Small intestine (tissue), 7 donors: ENCODE measurements at regions not wholly inside any gene's neighbourhood (a gene's known extent, or its start where the extent isn't known, plus 50 kb on each side); places are given as distances from the start of the nearest gene placed in this dataset.

Experiments used
- DNase-seq, 2 donors: peaks; one replicate each; pipeline versions ENCODE4 v3.0.0 to v3.0.0-alpha.2; 2013
- FAIRE-seq: peaks from 2 replicates; lab custom pipeline; 2012; peaks lifted over from hg19 to GRCh38; lab: Jason Lieb, UNC
- H3K27ac ChIP-seq, 3 donors: one replicate each; pipeline ENCODE4 v1.5.1; 2013; ENCODE audit warnings: low read length in 2 of 3, mild to moderate bottlenecking in 2 of 3, control low read depth in 1 of 3, inconsistent platforms in 1 of 3, low read depth in 1 of 3, moderate library complexity in 1 of 3
- H3K27me3 ChIP-seq, 3 donors: one replicate each; pipeline ENCODE4 v1.6.1; 2013; ENCODE audit warnings: low read length in 3 of 3, inconsistent platforms in 1 of 3; ENCODE audit not compliant: control insufficient read depth in 3 of 3, insufficient read depth in 3 of 3
- H3K36me3 ChIP-seq, 3 donors: one replicate each; pipeline ENCODE4 v1.6.1; 2013; ENCODE audit warnings: low read length in 3 of 3, inconsistent platforms in 1 of 3, low read depth in 1 of 3, mild to moderate bottlenecking in 1 of 3, moderate library complexity in 1 of 3; ENCODE audit not compliant: control insufficient read depth in 3 of 3, insufficient read depth in 2 of 3
- H3K4me1 ChIP-seq, 3 donors: one replicate each; pipeline ENCODE4 v1.6.1; 2013; ENCODE audit warnings: low read length in 2 of 3, inconsistent platforms in 1 of 3, low read depth in 1 of 3, mild to moderate bottlenecking in 1 of 3, moderate library complexity in 1 of 3; ENCODE audit not compliant: control insufficient read depth in 3 of 3, insufficient read depth in 2 of 3
- H3K4me3 ChIP-seq, 3 donors: one replicate each; pipeline ENCODE4 v1.5.1; 2013; ENCODE audit warnings: low read length in 3 of 3, control low read depth in 1 of 3, inconsistent platforms in 1 of 3, low read depth in 1 of 3, mild to moderate bottlenecking in 1 of 3, moderate library complexity in 1 of 3
- H3K9me3 ChIP-seq, 2 donors: one replicate each; pipeline ENCODE4 v1.6.1; 2013; ENCODE audit warnings: low read depth in 1 of 2, low read length in 1 of 2; ENCODE audit not compliant: control insufficient read depth in 2 of 2, insufficient read depth in 1 of 2
- WGBS, 3 donors: extraction: QIAGEN DNeasy Blood & Tissue Kit; methylation state at CpG; one replicate each; pipeline ENCODE4 v1.1.7; 2013; 5-methylcytosine and 5-hydroxymethylcytosine counted together
- donor health status: healthy with polysubstance abuse.
- donor health status: control.
- donor health status: control.
- donor health status: Bipolar disorder and iron deficiency.
- donor health status: healthy.

GRCh38 chr4:16450724-16451123 is 224.5 kb upstream of the TAPT1 start:
- no peak overlapping the region for H3K27ac ChIP-seq
- WGBS, 3 donors, result 65 to 78% (median 77%) methylated on average over 1 of the region's 1 CpG
- no peaks in the 10 kb centered on the region for H3K36me3 ChIP-seq
- no peak for FAIRE-seq
- DNase-seq, result no peak
- no peaks in the 10 kb centered on the region for H3K9me3 ChIP-seq
- H3K4me1 ChIP-seq, result no peaks in the 10 kb centered on the region
- H3K4me3 ChIP-seq, result no peak overlapping the region
- no peaks in the 10 kb centered on the region for H3K27me3 ChIP-seq

GRCh38 chr4:16450031-16450430 is 223.8 kb upstream of the TAPT1 start:
- Histone ChIP-seq H3K36me3 (no peaks in the 10 kb centered on the region), H3K4me1 (no peaks in the 10 kb centered on the region), H3K27ac (no peak overlapping the region), H3K27me3 (no peaks in the 10 kb centered on the region), H3K4me3 (no peak overlapping the region), H3K9me3 (no peaks in the 10 kb centered on the region)
- FAIRE-seq, result no peak
- no peak for DNase-seq
- WGBS, 3 donors, result 28 to 52% (median 33%) methylated on average over 3 of the region's 3 CpGs

- DNase-seq (no peak), FAIRE-seq (no peak)
- no peak overlapping the region for H3K27ac ChIP-seq
- H3K36me3 ChIP-seq, result no peaks in the 10 kb centered on the region
- H3K4me1 ChIP-seq, result no peaks in the 10 kb centered on the region
- H3K27me3 ChIP-seq, result no peaks in the 10 kb centered on the region
- WGBS, 3 donors, result 52 to 67% (median 53%) methylated on average over 2 of the region's 2 CpGs
- H3K9me3 ChIP-seq, result no peaks in the 10 kb centered on the region
- H3K4me3 ChIP-seq, result no peak overlapping the region
Observed at GRCh38 chr4:16449406-16449805, 223.1 kb upstream of the TAPT1 start.

- no peak overlapping the region for H3K27ac ChIP-seq
- no peaks in the 10 kb centered on the region for H3K4me1 ChIP-seq
- H3K27me3 ChIP-seq, result no peaks in the 10 kb centered on the region
- FAIRE-seq (no peak), DNase-seq (no peak)
- H3K36me3 ChIP-seq, result no peaks in the 10 kb centered on the region
- no peak overlapping the region for H3K4me3 ChIP-seq
- 75 to 77% (median 76%) methylated on average over 9 of the region's 9 CpGs for WGBS, 3 donors
- H3K9me3 ChIP-seq, result no peaks in the 10 kb centered on the region
Observed at GRCh38 chr4:16448241-16448840, 222.1 kb upstream of the TAPT1 start.

- WGBS, 3 donors, result 55 to 61% (median 59%) methylated on average over 2 of the region's 2 CpGs
- Histone ChIP-seq H3K27ac (no peak overlapping the region), H3K36me3 (no peaks in the 10 kb centered on the region), H3K4me3 (no peak overlapping the region), H3K4me1 (no peaks in the 10 kb centered on the region), H3K27me3 (no peaks in the 10 kb centered on the region), H3K9me3 (no peaks in the 10 kb centered on the region)
- peak; percentile 17 to 32 for DNase-seq
- no peak for FAIRE-seq
Observed at GRCh38 chr4:16443504-16444088, 217.3 kb upstream of the TAPT1 start.

GRCh38 chr4:16442296-16442695 is 216.0 kb upstream of the TAPT1 start:
- WGBS, 3 donors, result 9 to 54% (median 16%) methylated on average over 1 of the region's 1 CpG
- no peaks in the 10 kb centered on the region for H3K36me3 ChIP-seq
- no peak overlapping the region for H3K4me3 ChIP-seq
- H3K27me3 ChIP-seq, result no peaks in the 10 kb centered on the region
- FAIRE-seq (no peak), DNase-seq (no peak)
- H3K4me1 ChIP-seq, result no peaks in the 10 kb centered on the region
- H3K9me3 ChIP-seq, result peaks cover 0 to 9% of the 10 kb centered on the region in 2 donors
- no peak overlapping the region for H3K27ac ChIP-seq

- Histone ChIP-seq H3K27me3 (no peaks in the 10 kb centered on the region), H3K4me3 (no peak overlapping the region), H3K9me3 (peaks cover 0 to 10% of the 10 kb centered on the region in 2 donors), H3K27ac (no peak overlapping the region), H3K36me3 (no peaks in the 10 kb centered on the region), H3K4me1 (no peaks in the 10 kb centered on the region)
- FAIRE-seq (no peak), DNase-seq (no peak)
- WGBS, 3 donors, result 44 to 56% (median 51%) methylated on average over 1 of the region's 1 CpG
Observed at GRCh38 chr4:16439768-16440167, 213.5 kb upstream of the TAPT1 start.

- peaks cover 0 to 10% of the 10 kb centered on the region in 2 donors for H3K9me3 ChIP-seq
- H3K4me3 ChIP-seq, result no peak overlapping the region
- H3K4me1 ChIP-seq, result no peaks in the 10 kb centered on the region
- H3K36me3 ChIP-seq, result no peaks in the 10 kb centered on the region
- no peak for DNase-seq
- no peak overlapping the region for H3K27ac ChIP-seq
- H3K27me3 ChIP-seq, result peaks cover 0 to 2% (median 0%) of the 10 kb centered on the region in 3 donors
- FAIRE-seq, result no peak
Observed at GRCh38 chr4:16438986-16439385, 212.7 kb upstream of the TAPT1 start.

- H3K4me1 ChIP-seq, result no peaks in the 10 kb centered on the region
- no peak overlapping the region for H3K4me3 ChIP-seq
- H3K9me3 ChIP-seq, result peaks cover 0 to 10% of the 10 kb centered on the region in 2 donors
- no peaks in the 10 kb centered on the region for H3K36me3 ChIP-seq
- 72 to 91% (median 83%) methylated on average over 2 of the region's 2 CpGs for WGBS, 3 donors
- FAIRE-seq (no peak), DNase-seq (no peak)
- H3K27ac ChIP-seq, result no peak overlapping the region
- peaks cover 0 to 2% (median 0%) of the 10 kb centered on the region in 3 donors for H3K27me3 ChIP-seq
Observed at GRCh38 chr4:16437836-16438235, 211.6 kb upstream of the TAPT1 start.
